ENCODE measurements at regions not wholly inside any gene's neighbourhood (a gene's known extent, or its start where the extent isn't known, plus 50 kb on each side); places are given as distances from the start of the nearest gene placed in this dataset.

GRCh38 chr3:76610150-76610549 lies 429.7 kb upstream of the ROBO2 start:
- in situ Hi-C loops (cut with HindIII; ENCODE audit: low sequenced_read_pairs), result no loop called here
- TF ChIP-seq CTCF (IDR thresholded peaks at IDR 0.05; ENCODE audit: low read depth, low read length), result no peak
- no peak overlapping the region for H3K4me3 ChIP-seq (ENCODE audit: low read depth, low read length)
- no peak for DNase-seq (ENCODE audit: low read depth, low spot score)

GRCh38 chr3:76615719-76616118 lies 424.2 kb upstream of the ROBO2 start:
- no peak for TF ChIP-seq CTCF (IDR thresholded peaks at IDR 0.05; ENCODE audit: low read depth, low read length)
- DNase-seq (ENCODE audit: low read depth, low spot score), result no peak
- H3K4me3 ChIP-seq (ENCODE audit: low read depth, low read length), result no peak overlapping the region
- in situ Hi-C loops (cut with HindIII; ENCODE audit: low sequenced_read_pairs), result no loop called here

- no peak overlapping the region for H3K4me3 ChIP-seq (ENCODE audit: low read depth, low read length)
- in situ Hi-C loops (cut with HindIII; ENCODE audit: low sequenced_read_pairs), result no loop called here
- no peak for DNase-seq (ENCODE audit: low read depth, low spot score)
- no peak for TF ChIP-seq CTCF (IDR thresholded peaks at IDR 0.05; ENCODE audit: low read depth, low read length)
Observed at GRCh38 chr3:76624164-76624563, 415.7 kb upstream of the ROBO2 start.

GRCh38 chr3:76627236-76627635 lies 412.7 kb upstream of the ROBO2 start:
- no peak for DNase-seq (ENCODE audit: low read depth, low spot score)
- no peak for TF ChIP-seq CTCF (IDR thresholded peaks at IDR 0.05; ENCODE audit: low read depth, low read length)
- no peak overlapping the region for H3K4me3 ChIP-seq (ENCODE audit: low read depth, low read length)
- in situ Hi-C loops (cut with HindIII; ENCODE audit: low sequenced_read_pairs), result no loop called here

GRCh38 chr3:76631251-76631650 lies 408.6 kb upstream of the ROBO2 start:
- H3K4me3 ChIP-seq (ENCODE audit: low read depth, low read length), result no peak overlapping the region
- DNase-seq (ENCODE audit: low read depth, low spot score), result no peak
- no peak for TF ChIP-seq CTCF (IDR thresholded peaks at IDR 0.05; ENCODE audit: low read depth, low read length)
- in situ Hi-C loops (cut with HindIII; ENCODE audit: low sequenced_read_pairs), result no loop called here

GRCh38 chr3:76638006-76638405 lies 401.9 kb upstream of the ROBO2 start:
- no peak overlapping the region for H3K4me3 ChIP-seq (ENCODE audit: low read depth, low read length)
- in situ Hi-C loops (cut with HindIII; ENCODE audit: low sequenced_read_pairs), result no loop called here
- TF ChIP-seq CTCF (IDR thresholded peaks at IDR 0.05; ENCODE audit: low read depth, low read length), result no peak
- no peak for DNase-seq (ENCODE audit: low read depth, low spot score)
